Thyroid gland (tissue), 4 donors: ENCODE measurements at regions not wholly inside any gene's neighbourhood (a gene's known extent, or its start where the extent isn't known, plus 50 kb on each side); places are given as distances from the start of the nearest gene placed in this dataset.

ENCODE experiments used
- DNase-seq, 2 donors: peaks; one replicate each; pipeline ENCODE4 v3.0.0-alpha.2; 2019
- H3K27ac ChIP-seq, 3 donors: fragments of 200-600 bp; sonication (generic); 1 replicate in 2 of 3; 2 replicates in 1 of 3; pipeline ENCODE4 v1.5.1; 2016 to 2019; ENCODE audit warnings: mild to moderate bottlenecking in 1 of 3, moderate library complexity in 1 of 3
- H3K27me3 ChIP-seq: fragments of 200-600 bp; sonication (generic); one replicate; pipeline ENCODE4 v1.5.1; 2019
- H3K36me3 ChIP-seq, 2 donors: fragments of 200-600 bp; sonication (generic); one replicate each; pipeline ENCODE4 v1.5.1; 2016 to 2019
- H3K4me1 ChIP-seq, 2 donors: fragments of 200-600 bp; sonication (generic); one replicate each; pipeline ENCODE4 v1.5.1; 2017 to 2019
- H3K4me3 ChIP-seq, 3 donors: fragments of 200-600 bp; sonication (generic); replicated peaks in 1 of 3; 1 replicate in 2 of 3; 2 replicates in 1 of 3; pipeline ENCODE4 v1.5.1; 2016; ENCODE audit warnings: mild to moderate bottlenecking in 1 of 3
- H3K9me3 ChIP-seq: fragments of 200-600 bp; sonication (generic); one replicate; pipeline ENCODE4 v1.5.1; 2017
- POLR2A ChIP-seq, 2 donors: fragments of 450-650 bp; IDR thresholded peaks; one replicate each; pipeline ENCODE4 v1.6.1; 2017; ENCODE audit warnings: antibody characterized with exemption in 2 of 2, mild to moderate bottlenecking in 2 of 2, moderate library complexity in 1 of 2
- WGBS, 2 donors: methylation state at CpG; one replicate each; pipeline ENCODE4 v1.1.5; 2017; 5-methylcytosine and 5-hydroxymethylcytosine counted together
- intact Hi-C: fragments of 100-400 bp; cut with DNase I; formaldehyde crosslinking; loops from one replicate; pipeline ENCODE4 v1.15.1; 2023
- TF ChIP-seq, protein P1 (sequence below), 6 experiments: fragments of 200-600 bp in 3 of 6; fragments of 450-650 bp in 3 of 6; sonication (generic) in 3 of 6; IDR thresholded peaks; one replicate each; pipeline ENCODE4 v1.5.1; 2016 to 2019; ENCODE audit warnings: antibody characterized with exemption in 6 of 6, mild to moderate bottlenecking in 2 of 6, inconsistent platforms in 1 of 6, moderate library complexity in 1 of 6

DNA sequence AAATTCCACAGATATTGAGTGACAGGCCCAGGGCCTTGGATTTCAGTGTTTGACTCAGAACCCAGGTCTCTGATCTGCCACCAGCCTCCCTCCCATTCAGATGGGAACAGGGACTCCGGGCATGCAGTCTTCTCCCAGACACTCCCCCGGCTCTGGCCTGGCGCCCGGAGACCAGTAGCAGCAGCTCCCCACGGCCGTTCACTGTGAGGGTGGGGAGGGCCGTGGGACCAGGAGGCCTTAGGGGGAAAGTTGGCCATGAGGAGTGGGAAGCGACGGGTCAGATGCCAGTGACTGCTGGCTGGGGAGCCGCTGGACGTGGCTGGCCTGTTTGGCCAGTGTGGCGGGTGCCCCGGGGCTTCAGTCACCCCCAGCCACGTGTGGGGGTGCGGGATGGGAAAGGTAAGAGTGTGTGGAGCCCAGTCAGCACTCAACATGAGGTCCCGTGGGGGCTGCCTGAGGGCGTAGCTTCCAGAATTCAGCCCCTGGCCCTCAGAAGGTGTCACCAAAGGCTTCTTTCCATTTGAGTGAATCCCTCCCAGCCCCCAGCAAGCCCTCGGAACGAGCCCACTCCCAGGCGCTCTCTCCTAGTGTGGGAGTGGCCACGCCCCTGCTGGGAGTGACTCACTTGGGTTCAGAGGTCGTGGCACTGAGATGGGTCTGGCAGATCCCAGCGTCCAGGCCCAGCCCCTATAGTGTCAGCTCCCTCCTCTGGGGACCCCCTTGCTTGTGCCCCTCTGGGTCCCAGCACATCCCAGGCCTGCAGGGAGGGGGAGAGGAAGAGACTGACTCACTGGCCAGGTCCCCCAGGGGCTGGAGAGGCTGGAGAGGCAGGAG lies 309.4 kb downstream of the SEC14L1 start:
- no peak overlapping the region for H3K4me3 ChIP-seq
- intact Hi-C loops = no loop called here
- 23 to 43% methylated on average over 10 to 19 of the region's 23 CpGs for WGBS, 2 donors
- H3K27ac ChIP-seq = peak overlapping the region in 2 of 3 donors; percentile 43 to 64
- H3K27me3 ChIP-seq = no peaks in the 10 kb centered on the region
- DNase-seq = peak; percentile 72 to 78
- peaks cover 30 to 58% of the 10 kb centered on the region in 2 donors for H3K4me1 ChIP-seq
- H3K36me3 ChIP-seq = no peaks in the 10 kb centered on the region
- TF ChIP-seq, protein P1, sequence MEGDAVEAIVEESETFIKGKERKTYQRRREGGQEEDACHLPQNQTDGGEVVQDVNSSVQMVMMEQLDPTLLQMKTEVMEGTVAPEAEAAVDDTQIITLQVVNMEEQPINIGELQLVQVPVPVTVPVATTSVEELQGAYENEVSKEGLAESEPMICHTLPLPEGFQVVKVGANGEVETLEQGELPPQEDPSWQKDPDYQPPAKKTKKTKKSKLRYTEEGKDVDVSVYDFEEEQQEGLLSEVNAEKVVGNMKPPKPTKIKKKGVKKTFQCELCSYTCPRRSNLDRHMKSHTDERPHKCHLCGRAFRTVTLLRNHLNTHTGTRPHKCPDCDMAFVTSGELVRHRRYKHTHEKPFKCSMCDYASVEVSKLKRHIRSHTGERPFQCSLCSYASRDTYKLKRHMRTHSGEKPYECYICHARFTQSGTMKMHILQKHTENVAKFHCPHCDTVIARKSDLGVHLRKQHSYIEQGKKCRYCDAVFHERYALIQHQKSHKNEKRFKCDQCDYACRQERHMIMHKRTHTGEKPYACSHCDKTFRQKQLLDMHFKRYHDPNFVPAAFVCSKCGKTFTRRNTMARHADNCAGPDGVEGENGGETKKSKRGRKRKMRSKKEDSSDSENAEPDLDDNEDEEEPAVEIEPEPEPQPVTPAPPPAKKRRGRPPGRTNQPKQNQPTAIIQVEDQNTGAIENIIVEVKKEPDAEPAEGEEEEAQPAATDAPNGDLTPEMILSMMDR (IDR thresholded peaks at IDR 0.05) = no peak
- no peak for TF ChIP-seq POLR2A (IDR thresholded peaks at IDR 0.05)
- no peaks in the 10 kb centered on the region for H3K9me3 ChIP-seq

DNA sequence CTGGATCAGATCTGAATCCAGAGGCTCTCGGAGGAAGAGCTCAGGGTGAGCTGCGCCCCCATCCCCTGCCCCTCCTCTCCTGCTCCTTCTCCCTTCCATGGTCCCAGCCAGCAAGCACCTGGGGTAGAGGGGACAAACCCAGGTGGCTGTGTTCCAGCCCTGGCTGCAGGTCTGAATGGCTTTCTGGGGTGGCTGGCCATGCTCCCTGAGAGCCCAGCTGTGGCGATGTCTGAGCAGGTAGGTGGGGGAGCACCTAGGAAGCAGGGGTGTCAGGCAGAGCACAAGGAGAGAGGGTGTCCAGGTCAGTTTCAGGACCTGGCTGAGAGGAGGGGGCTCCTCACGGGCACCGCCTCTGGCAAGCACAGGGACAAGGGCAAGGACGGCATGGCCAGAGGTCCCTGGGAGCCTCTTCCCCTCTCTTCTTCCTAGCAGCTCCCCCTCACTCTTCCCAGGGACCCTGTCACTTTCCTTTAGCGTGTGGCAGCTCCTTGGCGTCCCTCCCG lies 310.0 kb downstream of the SEC14L1 start:
- WGBS, 2 donors = 31 to 38% methylated on average over 7 to 8 of the region's 9 CpGs
- no peak for TF ChIP-seq POLR2A (IDR thresholded peaks at IDR 0.05)
- TF ChIP-seq, protein P1 (IDR thresholded peaks at IDR 0.05) = no peak
- Histone ChIP-seq H3K27me3 (no peaks in the 10 kb centered on the region), H3K4me3 (peak overlapping the region in 2 of 3 donors; percentile 2 to 33), H3K9me3 (no peaks in the 10 kb centered on the region), H3K4me1 (peaks cover 30 to 51% of the 10 kb centered on the region in 2 donors), H3K27ac (peak overlapping the region; percentile 43 to 64 (median 44)), H3K36me3 (no peaks in the 10 kb centered on the region)
- DNase-seq = no peak
- intact Hi-C loops = no loop called here

DNA sequence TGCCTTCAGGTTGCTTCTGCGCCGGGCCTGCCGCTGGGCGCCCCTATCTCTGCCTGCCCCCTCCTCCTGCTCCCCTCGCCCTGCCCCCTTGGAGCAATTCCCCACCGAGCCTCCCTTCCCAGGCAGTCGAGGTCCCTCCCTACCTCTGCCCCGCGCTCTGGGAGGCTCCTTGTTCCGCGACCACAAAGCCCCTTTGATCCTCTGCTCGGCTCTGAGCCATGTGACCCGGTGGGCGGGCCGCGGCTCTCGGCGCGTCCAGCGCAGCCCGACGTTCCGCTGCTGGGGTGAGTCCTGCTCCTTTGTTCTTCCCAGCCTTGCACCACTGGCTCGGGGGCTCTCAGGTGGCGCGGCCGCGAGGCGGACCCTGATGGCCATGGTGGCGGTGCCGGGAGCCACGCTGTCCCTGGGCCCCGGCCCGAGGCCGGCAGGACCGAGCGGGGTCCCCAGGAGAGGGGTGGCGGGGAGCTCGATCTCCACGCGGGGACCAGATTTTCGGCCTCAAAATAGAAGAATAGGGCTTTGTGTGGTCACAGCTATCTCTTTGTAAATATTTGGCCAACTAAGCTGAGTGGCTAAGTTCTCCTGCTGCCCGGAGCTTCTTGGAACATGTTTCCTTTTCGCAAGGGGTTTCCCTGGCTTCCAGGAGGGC lies 310.6 kb downstream of the SEC14L1 start:
- no peaks in the 10 kb centered on the region for H3K36me3 ChIP-seq
- H3K27me3 ChIP-seq = no peaks in the 10 kb centered on the region
- 2 to 10% methylated on average over 8 to 26 of the region's 44 CpGs for WGBS, 2 donors
- intact Hi-C loops = no loop called here
- H3K9me3 ChIP-seq = no peaks in the 10 kb centered on the region
- TF ChIP-seq POLR2A (IDR thresholded peaks at IDR 0.05) = no peak
- TF ChIP-seq, protein P1 (IDR thresholded peaks at IDR 0.05) = no peak
- peak overlapping the region; percentile 43 to 64 (median 44) for H3K27ac ChIP-seq
- H3K4me1 ChIP-seq = peaks cover 30 to 48% of the 10 kb centered on the region in 2 donors
- DNase-seq = peak; percentile 70 to 71
- peak overlapping the region in 2 of 3 donors; percentile 2 to 33 for H3K4me3 ChIP-seq

DNA sequence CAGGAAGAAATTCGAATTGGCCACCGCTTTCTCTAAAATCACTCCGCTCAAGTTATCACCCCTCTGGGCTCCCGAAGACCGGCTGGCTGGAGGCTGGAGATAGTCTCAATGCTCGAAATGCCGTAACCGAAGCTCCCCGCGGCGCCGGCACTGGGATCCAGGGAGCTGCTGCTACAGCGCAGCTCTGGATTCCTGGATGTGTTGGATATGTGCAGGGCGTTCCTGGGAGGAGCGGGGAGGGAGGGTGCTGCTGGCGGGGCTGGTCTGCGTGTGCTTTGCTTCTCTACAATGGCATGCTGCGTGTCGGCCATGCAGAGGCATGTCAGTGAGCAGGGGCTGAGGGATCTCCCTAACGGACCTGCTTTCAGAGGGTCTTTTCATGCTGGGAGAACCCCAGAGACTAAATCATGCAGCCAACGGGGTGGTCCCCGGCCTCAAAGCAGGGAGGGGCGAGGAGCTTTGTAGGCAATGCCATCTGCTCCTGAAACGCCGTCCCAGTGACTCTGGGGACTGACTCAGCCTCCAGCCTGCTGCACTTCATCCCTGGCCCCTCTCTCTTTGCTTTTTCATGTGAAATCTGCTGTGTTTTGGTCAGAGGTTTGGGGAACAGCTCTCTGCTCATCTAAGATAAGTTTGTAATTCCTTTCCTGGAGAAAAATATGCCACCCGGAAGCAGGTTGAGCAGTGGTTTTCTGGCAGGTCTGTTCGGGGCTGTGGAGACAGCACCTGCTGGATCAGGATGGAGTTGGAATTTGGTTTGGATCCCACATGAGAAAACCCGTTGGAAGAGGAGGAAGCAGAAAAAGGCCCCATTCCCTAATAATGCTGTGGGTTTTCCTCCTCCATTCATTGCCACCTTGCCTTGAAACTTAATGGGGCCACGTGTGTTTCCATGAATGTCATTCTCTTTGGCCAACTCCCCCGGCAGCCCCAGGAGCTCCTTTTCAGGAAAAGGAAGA lies 311.4 kb downstream of the SEC14L1 start:
- H3K36me3 ChIP-seq = no peaks in the 10 kb centered on the region
- H3K27me3 ChIP-seq = no peaks in the 10 kb centered on the region
- H3K27ac ChIP-seq = peak overlapping the region in 2 of 3 donors; percentile 43 to 64
- peak overlapping the region in 1 of 3 donors; percentile 33 for H3K4me3 ChIP-seq
- intact Hi-C loops = no loop called here
- peak; percentile 48 to 50 for DNase-seq
- WGBS, 2 donors = 30 to 31% methylated on average over 20 to 24 of the region's 30 CpGs
- TF ChIP-seq POLR2A (IDR thresholded peaks at IDR 0.05) = no peak
- TF ChIP-seq, protein P1 (IDR thresholded peaks at IDR 0.05) = no peak
- H3K9me3 ChIP-seq = no peaks in the 10 kb centered on the region
- peaks cover 30 to 48% of the 10 kb centered on the region in 2 donors for H3K4me1 ChIP-seq
